ENCODE measurements at regions not wholly inside any gene's neighbourhood (a gene's known extent, or its start where the extent isn't known, plus 50 kb on each side); places are given as distances from the start of the nearest gene placed in this dataset.

GRCh38 chr14:31965735-31966598 is 111.1 kb upstream of the ARHGAP5 start:
- no peak for TF ChIP-seq CTCF (IDR thresholded peaks at IDR 0.05)
- TF ChIP-seq CEBPB (IDR thresholded peaks at IDR 0.05), result no peak
- no peak for TF ChIP-seq REST (IDR thresholded peaks at IDR 0.05)
- TF ChIP-seq PHF8 (IDR thresholded peaks at IDR 0.05; ENCODE audit: borderline replicate concordance, low read depth), result no peak
- TF ChIP-seq BCL3 (IDR thresholded peaks at IDR 0.05), result no peak
- no peak for TF ChIP-seq POLR2A (IDR thresholded peaks at IDR 0.05; ENCODE audit: low read length)
- no peak for TF ChIP-seq HMGXB4 (CRISPR knock-in tag; IDR thresholded peaks at IDR 0.05; ENCODE audit: borderline replicate concordance)
- TF ChIP-seq EHF (CRISPR knock-in tag; IDR thresholded peaks at IDR 0.05), result no peak
- no peak for TF ChIP-seq ELK1 (IDR thresholded peaks at IDR 0.05; ENCODE audit: low read depth, low read length)
- no peak for TF ChIP-seq RCOR1 (IDR thresholded peaks at IDR 0.05; ENCODE audit: low read depth, low read length)
- no peak for TF ChIP-seq RFX5 (IDR thresholded peaks at IDR 0.05)
- TF ChIP-seq HOXB5 (CRISPR knock-in tag; IDR thresholded peaks at IDR 0.05), result no peak
- TF ChIP-seq USF2 (IDR thresholded peaks at IDR 0.05), result no peak
- no peak for TF ChIP-seq BHLHE40 (IDR thresholded peaks at IDR 0.05; ENCODE audit: low read depth, low read length)
